Prostate gland (tissue), 2 donors: ENCODE measurements at regions not wholly inside any gene's neighbourhood (a gene's known extent, or its start where the extent isn't known, plus 50 kb on each side); places are given as distances from the start of the nearest gene placed in this dataset.
"Not testable (repeated sequence)": the region's sequence is repeated elsewhere in the genome, so short reads cannot be mapped to it uniquely, and the experiment has no call there.

Source experiments
- DNase-seq: peaks from one replicate; pipeline ENCODE4 v3.0.0-alpha.2; 2019; ENCODE audit warnings: low spot score
- H3K27ac ChIP-seq, 2 donors: fragments of 200-600 bp; sonication (generic); 2 replicates each; pipeline ENCODE4 v1.5.1; 2017 to 2019
- H3K27me3 ChIP-seq: fragments of 200-600 bp; sonication (generic); replicated peaks from 2 replicates; pipeline ENCODE4 v1.5.1; 2019; ENCODE audit not compliant: insufficient read depth
- H3K36me3 ChIP-seq, 2 donors: fragments of 200-600 bp; sonication (generic); 1 replicate in 1 of 2; 2 replicates in 1 of 2; pipeline versions ENCODE4 v1.5.1 to v1.8.1; 2017 to 2019
- H3K4me1 ChIP-seq: fragments of 200-600 bp; sonication (generic); replicated peaks from 2 replicates; pipeline ENCODE4 v1.5.1; 2019
- H3K4me3 ChIP-seq, 2 donors: fragments of 200-600 bp; sonication (generic); 2 replicates each; pipeline ENCODE4 v1.5.1; 2017 to 2019
- H3K9me3 ChIP-seq: fragments of 200-600 bp; sonication (generic); 2 replicates; pipeline ENCODE4 v1.5.1; 2017
- POLR2A ChIP-seq: fragments of 450-650 bp; IDR thresholded peaks from one replicate; pipeline ENCODE4 v1.6.1; 2016; ENCODE audit warnings: antibody characterized with exemption, mild to moderate bottlenecking
- POLR2AphosphoS5 ChIP-seq: sonication (generic); formaldehyde crosslinking; IDR thresholded peaks from one replicate; pipeline ENCODE4 v1.6.1; 2017; ENCODE audit warnings: antibody characterized with exemption
- WGBS: methylation state at CpG from one replicate; pipeline ENCODE4 v1.1.5; 2018; 5-methylcytosine and 5-hydroxymethylcytosine counted together
- intact Hi-C: fragments of 100-400 bp; cut with DNase I; formaldehyde crosslinking; loops from one replicate; pipeline ENCODE4 v1.14.2; 2022
- TF ChIP-seq, protein P1 (sequence below), 4 experiments: fragments of 200-600 bp in 2 of 4; fragments of 450-650 bp in 2 of 4; sonication (generic) in 2 of 4; IDR thresholded peaks; 1 replicate in 3 of 4; 2 replicates in 1 of 4; pipeline ENCODE4 v1.5.1; 2016 to 2019; ENCODE audit warnings: antibody characterized with exemption in 4 of 4, mild to moderate bottlenecking in 2 of 4, moderate library complexity in 2 of 4

DNA sequence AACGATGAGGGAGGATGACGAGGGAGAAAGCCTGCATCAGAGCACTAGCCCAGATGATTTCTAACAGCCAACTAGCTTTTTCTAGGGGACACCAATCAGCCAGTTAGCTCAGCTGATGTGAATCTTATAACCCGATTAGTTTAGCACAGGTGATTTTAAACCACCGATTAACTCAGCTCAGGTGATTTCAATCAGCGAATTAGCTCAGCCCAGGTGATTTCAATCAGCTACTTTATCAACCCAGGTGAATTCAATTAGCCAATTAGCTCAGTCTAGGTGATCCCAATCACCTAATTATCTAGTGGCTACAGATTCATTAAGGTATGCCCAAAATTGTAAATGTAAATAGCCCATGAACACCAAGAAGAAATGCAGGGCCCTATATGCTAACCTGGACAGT, 146.9 kb downstream of the ZNF486 start:
- no peaks in the 10 kb centered on the region for H3K36me3 ChIP-seq

DNA sequence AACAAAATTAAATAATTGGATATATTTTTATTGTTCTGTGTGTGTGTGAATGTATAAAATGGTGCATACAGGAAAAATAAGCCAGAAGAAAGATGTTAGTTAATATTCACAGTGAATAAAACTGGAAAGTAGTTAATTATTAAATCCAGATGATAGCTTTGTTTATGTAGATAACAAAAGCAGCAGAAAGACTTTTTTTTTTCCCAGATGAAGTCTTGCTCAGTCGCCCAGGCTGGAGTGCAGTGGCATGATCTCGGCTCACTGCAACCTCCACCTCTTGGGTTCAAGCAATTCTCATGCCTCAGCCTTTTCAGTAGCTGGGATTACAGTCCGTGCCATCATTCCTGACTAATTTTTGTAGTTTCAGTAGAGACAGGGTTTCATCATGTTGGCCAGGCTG, 140.1 kb downstream of the ZNF486 start:
- Histone ChIP-seq H3K9me3 (no peaks in the 10 kb centered on the region), H3K4me1 (no peaks in the 10 kb centered on the region), H3K36me3 (no peaks in the 10 kb centered on the region), H3K4me3 (no peak overlapping the region), H3K27me3 (no peaks in the 10 kb centered on the region), H3K27ac (no peak overlapping the region)
- TF ChIP-seq POLR2A (no peak), POLR2AphosphoS5 (no peak)
- TF ChIP-seq, protein P1, sequence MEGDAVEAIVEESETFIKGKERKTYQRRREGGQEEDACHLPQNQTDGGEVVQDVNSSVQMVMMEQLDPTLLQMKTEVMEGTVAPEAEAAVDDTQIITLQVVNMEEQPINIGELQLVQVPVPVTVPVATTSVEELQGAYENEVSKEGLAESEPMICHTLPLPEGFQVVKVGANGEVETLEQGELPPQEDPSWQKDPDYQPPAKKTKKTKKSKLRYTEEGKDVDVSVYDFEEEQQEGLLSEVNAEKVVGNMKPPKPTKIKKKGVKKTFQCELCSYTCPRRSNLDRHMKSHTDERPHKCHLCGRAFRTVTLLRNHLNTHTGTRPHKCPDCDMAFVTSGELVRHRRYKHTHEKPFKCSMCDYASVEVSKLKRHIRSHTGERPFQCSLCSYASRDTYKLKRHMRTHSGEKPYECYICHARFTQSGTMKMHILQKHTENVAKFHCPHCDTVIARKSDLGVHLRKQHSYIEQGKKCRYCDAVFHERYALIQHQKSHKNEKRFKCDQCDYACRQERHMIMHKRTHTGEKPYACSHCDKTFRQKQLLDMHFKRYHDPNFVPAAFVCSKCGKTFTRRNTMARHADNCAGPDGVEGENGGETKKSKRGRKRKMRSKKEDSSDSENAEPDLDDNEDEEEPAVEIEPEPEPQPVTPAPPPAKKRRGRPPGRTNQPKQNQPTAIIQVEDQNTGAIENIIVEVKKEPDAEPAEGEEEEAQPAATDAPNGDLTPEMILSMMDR (IDR thresholded peaks at IDR 0.05) = no peak
- WGBS = 72% methylated on average over 3 of the region's 3 CpGs
- intact Hi-C loops = no loop called here
- DNase-seq = no peak

More for the DNA sequence above, 146.9 kb downstream of the ZNF486 start:
- no peak for DNase-seq
- Histone ChIP-seq H3K27ac (peak overlapping the region in 1 of 2 donors; percentile 75), H3K9me3 (no peaks in the 10 kb centered on the region), H3K27me3 (no peaks in the 10 kb centered on the region), H3K4me3 (no peak overlapping the region), H3K4me1 (no peaks in the 10 kb centered on the region)
- TF ChIP-seq POLR2A = no peak
- TF ChIP-seq, protein P1 (IDR thresholded peaks at IDR 0.05) = no peak
- TF ChIP-seq POLR2AphosphoS5 = no peak
- WGBS = 81% methylated on average over 5 of the region's 5 CpGs
- intact Hi-C loops = no loop called here

DNA sequence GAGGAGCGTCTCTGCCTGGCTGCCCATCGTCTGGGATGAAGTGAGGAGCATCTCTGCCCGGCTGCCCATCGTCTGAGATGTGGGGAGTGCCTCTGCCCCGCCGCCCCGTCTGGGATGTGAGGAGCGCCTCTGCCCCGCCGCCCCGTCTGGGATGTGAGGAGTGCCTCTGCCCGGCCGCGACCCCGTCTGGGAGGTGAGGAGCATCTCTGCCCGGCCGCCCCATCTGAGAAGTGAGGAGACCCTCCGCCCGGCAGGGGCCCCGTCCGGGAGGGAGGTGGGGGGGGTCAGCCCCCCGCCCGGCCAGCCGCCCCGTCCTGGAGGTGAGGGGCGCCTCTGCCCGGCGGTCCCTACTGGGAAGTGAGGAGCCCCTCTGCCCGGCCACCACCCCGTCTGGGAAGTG, 129.3 kb downstream of the ZNF486 start:
- intact Hi-C loops = not testable (repeated sequence)

DNA sequence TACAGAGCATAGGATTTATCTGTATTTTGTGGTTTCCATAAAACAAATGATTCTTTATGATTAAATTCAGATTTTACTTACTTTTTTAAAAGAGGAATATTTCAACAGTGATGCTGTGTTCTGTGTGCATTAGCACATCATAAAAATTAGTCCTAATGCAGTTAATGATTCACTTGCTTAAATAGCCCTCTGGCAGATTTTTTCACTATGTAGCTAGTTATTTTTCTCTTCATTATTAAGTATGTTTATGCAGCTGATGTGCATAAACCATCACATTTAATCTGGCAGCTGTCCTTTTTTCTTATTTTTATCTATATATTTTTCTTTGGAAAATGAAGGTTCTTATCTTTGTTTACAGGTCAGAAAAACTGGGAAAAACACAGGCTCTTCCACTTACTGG, 127.2 kb downstream of the ZNF486 start:
- Histone ChIP-seq H3K9me3 (no peaks in the 10 kb centered on the region), H3K27ac (no peak overlapping the region), H3K27me3 (no peaks in the 10 kb centered on the region), H3K36me3 (no peaks in the 10 kb centered on the region), H3K4me1 (no peaks in the 10 kb centered on the region), H3K4me3 (no peak overlapping the region)
- intact Hi-C loops = no loop called here
- DNase-seq = no peak
- TF ChIP-seq POLR2AphosphoS5 = no peak
- TF ChIP-seq, protein P1 (IDR thresholded peaks at IDR 0.05) = no peak
- no peak for TF ChIP-seq POLR2A

More for the DNA sequence above, 129.3 kb downstream of the ZNF486 start:
- not testable (repeated sequence) for H3K27ac ChIP-seq, H3K9me3 ChIP-seq, H3K27me3 ChIP-seq, H3K4me1 ChIP-seq, DNase-seq, H3K4me3 ChIP-seq, H3K36me3 ChIP-seq
- 97% methylated on average over 19 of the region's 30 CpGs for WGBS

DNA sequence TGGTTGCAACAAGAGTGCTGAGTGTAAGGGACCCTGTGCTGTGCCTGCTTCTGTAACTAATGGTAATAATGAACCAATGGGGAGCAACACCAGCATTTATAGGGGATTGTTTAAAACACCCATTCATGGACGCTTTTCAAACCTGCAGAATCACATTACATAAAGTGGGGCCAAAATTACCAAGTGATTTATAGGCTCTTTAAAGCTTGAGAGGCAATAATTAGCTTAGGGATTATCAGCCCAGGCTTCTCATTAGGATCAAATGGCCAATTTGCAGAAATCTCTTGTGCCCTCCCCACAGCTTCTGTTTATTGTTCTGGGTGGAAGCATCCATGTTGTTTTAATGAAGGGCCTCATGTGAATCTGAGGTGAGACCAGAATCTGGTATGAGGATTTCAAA, 125.5 kb downstream of the ZNF486 start:
- intact Hi-C loops, H3K36me3 ChIP-seq, DNase-seq, H3K27me3 ChIP-seq, H3K9me3 ChIP-seq, H3K4me3 ChIP-seq, H3K27ac ChIP-seq, H3K4me1 ChIP-seq: not testable (repeated sequence)
- WGBS = 44% methylated on average over 1 of the region's 1 CpG

DNA sequence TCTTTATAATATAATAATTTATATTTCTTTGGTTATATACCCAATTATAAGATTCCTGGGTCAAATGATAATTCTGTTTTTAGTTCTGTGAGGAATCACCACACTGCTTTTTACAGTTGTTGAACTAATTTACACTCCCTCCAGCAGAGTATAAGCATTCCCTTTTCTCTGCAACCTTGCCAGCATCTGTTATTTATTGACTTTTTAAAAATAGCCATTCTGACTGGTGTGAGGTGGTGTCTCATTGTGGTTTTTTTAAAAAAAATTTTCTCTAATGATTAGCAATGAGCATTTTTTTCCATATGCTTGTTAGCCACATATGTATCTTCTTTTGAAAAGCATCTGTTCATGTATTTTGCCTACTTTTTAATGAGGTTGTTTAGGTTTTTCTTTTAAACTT, 122.2 kb downstream of the ZNF486 start:
- TF ChIP-seq, protein P1 (IDR thresholded peaks at IDR 0.05) = no peak
- TF ChIP-seq POLR2A (no peak), POLR2AphosphoS5 (no peak)
- H3K9me3 ChIP-seq = no peaks in the 10 kb centered on the region
- intact Hi-C loops = no loop called here
- no peak overlapping the region for H3K27ac ChIP-seq
- DNase-seq = no peak
- H3K27me3 ChIP-seq = no peaks in the 10 kb centered on the region
- no peaks in the 10 kb centered on the region for H3K4me1 ChIP-seq
- no peak overlapping the region for H3K4me3 ChIP-seq
- H3K36me3 ChIP-seq = no peaks in the 10 kb centered on the region
